Progenitor cell of endocrine pancreas (in vitro differentiated cells): ENCODE measurements at regions not wholly inside any gene's neighbourhood (a gene's known extent, or its start where the extent isn't known, plus 50 kb on each side); places are given as distances from the start of the nearest gene placed in this dataset.

Source experiments
- DNase-seq: peaks from one replicate; pipeline ENCODE4 v3.0.0; 2021; ENCODE audit warnings: low spot score; ENCODE audit not compliant: unreplicated experiment
- H3K27ac Mint-ChIP-seq: 2 replicates; pipeline ENCODE4 v1.8.0; 2021; ENCODE audit warnings: mild to moderate bottlenecking, moderate library complexity, mixed read lengths
- H3K27me3 Mint-ChIP-seq: 2 replicates; pipeline ENCODE4 v1.8.0; 2021; ENCODE audit warnings: mixed read lengths
- H3K36me3 Mint-ChIP-seq: 2 replicates; pipeline ENCODE4 v1.8.0; 2022; ENCODE audit warnings: mixed read lengths; ENCODE audit not compliant: insufficient read depth
- H3K4me1 Mint-ChIP-seq: 2 replicates; pipeline ENCODE4 v1.8.0; 2021; ENCODE audit warnings: low read depth, mixed read lengths
- H3K4me3 Mint-ChIP-seq: 2 replicates; pipeline ENCODE4 v1.8.0; 2021; ENCODE audit warnings: low read depth, mild to moderate bottlenecking, moderate library complexity, mixed read lengths
- H3K9me3 Mint-ChIP-seq: 2 replicates; pipeline ENCODE4 v1.8.0; 2021; ENCODE audit warnings: low read depth, mixed read lengths
- TF ChIP-seq, protein P1 (sequence below): fragments of 200-600 bp; sonication (generic); IDR thresholded peaks from one replicate; pipeline ENCODE4 v1.5.0; 2021; ENCODE audit warnings: antibody characterized with exemption, mild to moderate bottlenecking; ENCODE audit not compliant: unreplicated experiment

DNA sequence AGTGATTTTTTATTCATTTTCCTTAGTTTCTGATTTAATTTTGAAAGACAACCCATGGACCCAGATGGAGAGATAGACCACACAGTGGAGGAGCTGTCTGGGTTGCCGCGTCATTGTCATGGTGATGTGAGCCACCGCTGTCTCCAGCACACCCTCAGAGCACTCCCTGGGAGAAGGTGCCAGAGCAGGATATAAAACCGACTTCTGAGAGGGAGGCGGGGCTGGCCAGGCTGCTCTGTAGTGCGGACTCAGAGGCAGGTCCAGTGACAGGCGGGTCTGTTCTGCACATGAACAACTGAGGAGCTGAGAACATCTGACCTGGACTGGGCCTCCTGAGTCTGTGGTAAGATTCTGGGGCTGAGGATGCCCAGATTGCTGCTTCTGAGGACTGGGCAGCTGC lies 216.3 kb upstream of the NLRP1 start:
- no peak for DNase-seq
- TF ChIP-seq, protein P1, sequence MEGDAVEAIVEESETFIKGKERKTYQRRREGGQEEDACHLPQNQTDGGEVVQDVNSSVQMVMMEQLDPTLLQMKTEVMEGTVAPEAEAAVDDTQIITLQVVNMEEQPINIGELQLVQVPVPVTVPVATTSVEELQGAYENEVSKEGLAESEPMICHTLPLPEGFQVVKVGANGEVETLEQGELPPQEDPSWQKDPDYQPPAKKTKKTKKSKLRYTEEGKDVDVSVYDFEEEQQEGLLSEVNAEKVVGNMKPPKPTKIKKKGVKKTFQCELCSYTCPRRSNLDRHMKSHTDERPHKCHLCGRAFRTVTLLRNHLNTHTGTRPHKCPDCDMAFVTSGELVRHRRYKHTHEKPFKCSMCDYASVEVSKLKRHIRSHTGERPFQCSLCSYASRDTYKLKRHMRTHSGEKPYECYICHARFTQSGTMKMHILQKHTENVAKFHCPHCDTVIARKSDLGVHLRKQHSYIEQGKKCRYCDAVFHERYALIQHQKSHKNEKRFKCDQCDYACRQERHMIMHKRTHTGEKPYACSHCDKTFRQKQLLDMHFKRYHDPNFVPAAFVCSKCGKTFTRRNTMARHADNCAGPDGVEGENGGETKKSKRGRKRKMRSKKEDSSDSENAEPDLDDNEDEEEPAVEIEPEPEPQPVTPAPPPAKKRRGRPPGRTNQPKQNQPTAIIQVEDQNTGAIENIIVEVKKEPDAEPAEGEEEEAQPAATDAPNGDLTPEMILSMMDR: no peak

DNA sequence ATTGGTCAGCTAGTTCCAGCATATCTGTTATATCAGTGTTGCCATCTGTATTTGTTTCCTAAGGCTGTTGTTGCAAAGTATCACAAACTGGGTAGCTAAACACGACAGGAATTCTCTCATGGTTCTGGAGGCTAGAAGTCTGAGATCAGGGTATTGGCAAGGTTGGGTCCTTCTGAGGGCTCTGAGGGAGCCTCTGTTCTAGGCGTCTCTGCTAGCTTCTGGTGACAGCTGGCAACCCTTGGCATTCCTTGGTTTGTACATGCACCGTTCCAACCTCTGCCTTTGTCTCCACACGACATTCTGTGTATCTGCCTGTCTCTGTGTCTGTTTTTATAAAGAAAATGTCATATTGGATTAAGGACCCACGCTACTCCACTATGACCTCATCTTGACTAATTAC lies 219.9 kb upstream of the NLRP1 start:
- Mint-ChIP-seq H3K9me3 (no peaks in the 10 kb centered on the region), H3K4me1 (no peaks in the 10 kb centered on the region), H3K4me3 (no peak overlapping the region), H3K27ac (no peak overlapping the region), H3K27me3 (peaks cover 23% of the 10 kb centered on the region), H3K36me3 (no peaks in the 10 kb centered on the region)
- TF ChIP-seq, protein P1: no peak
- DNase-seq: no peak

More for the DNA sequence above, 216.3 kb upstream of the NLRP1 start:
- Mint-ChIP-seq H3K36me3 (no peaks in the 10 kb centered on the region), H3K27ac (no peak overlapping the region), H3K4me1 (no peaks in the 10 kb centered on the region), H3K9me3 (no peaks in the 10 kb centered on the region), H3K27me3 (peaks cover 50% of the 10 kb centered on the region), H3K4me3 (no peak overlapping the region)

DNA sequence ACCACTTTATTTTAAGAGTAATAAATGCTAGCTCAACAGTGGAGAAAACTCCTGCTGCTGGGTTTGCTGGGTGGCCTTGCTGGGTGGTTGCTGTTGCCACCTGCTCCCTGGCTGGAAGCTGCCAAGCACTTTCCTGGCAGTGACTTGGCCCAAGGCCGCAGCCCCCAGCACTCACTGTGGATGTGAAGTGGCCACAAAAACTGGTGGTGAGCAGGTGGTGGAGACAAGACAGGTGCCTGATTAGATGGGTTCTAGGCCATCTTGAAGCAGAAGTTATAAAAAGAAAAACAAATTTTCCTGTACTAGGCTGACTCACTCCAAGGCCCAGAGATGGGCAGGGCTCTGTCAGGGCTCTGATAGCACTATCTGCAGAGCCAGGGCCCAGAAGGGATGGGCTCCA lies 224.7 kb upstream of the NLRP1 start:
- Mint-ChIP-seq H3K36me3 (no peaks in the 10 kb centered on the region), H3K9me3 (peaks cover 16% of the 10 kb centered on the region), H3K4me1 (no peaks in the 10 kb centered on the region), H3K4me3 (no peak overlapping the region), H3K27ac (no peak overlapping the region), H3K27me3 (peaks cover 9% of the 10 kb centered on the region)
- no peak for DNase-seq
- TF ChIP-seq, protein P1: no peak

DNA sequence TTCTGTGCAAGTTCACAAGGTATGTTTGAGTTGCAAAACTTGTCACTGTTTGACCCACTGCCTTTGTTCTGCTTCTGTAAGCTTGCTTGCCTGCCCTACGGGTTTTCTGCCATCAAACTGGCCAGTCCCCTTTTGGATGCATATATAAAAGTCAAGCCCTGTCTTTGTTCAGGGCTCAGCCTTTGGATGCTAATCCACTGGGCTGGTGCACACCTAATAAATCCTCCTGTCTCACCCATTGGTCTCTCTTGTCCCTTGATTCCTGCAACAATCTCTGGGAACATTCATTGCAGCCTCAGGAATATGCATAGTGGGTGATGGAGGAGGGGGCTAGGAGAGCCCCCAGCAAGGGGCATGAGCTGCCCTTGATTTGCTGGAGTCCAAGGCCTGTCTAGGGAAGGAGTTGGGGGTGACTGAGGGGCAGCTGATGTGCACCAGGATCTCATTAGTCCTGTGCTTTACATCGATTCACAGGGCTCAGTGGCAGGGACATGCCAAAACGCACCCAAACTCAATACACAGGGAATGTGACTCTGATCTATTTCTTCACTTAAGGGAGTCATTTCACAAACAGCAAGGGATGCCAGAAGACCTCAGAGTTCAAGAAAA lies 225.4 kb upstream of the NLRP1 start:
- TF ChIP-seq, protein P1: no peak

DNA sequence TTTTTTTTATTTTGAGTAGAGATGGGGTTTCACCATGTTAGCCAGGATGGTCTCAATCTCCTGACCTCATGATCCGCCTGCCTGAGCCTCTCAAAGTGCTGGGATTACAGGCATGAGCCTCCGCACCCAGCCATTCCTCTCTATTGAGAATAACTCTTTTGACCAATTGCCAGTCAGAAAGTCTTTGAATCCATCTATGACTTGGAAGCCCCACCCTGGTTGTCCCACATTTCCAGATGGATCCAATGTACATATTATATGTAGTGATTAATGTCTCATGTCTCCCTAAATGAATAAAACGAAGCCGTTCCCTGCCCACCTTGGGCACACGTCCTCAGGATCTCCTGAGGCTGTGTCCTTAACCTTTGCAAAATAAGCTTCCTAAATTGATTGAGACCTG lies 228.3 kb upstream of the NLRP1 start:
- Mint-ChIP-seq H3K36me3 (no peaks in the 10 kb centered on the region), H3K4me3 (no peak overlapping the region), H3K27ac (no peak overlapping the region), H3K27me3 (peaks cover 9% of the 10 kb centered on the region), H3K4me1 (peaks cover 2% of the 10 kb centered on the region), H3K9me3 (peaks cover 16% of the 10 kb centered on the region)
- TF ChIP-seq, protein P1: no peak
- DNase-seq: no peak

More for the DNA sequence above, 225.4 kb upstream of the NLRP1 start:
- Mint-ChIP-seq H3K4me3 (no peak overlapping the region), H3K36me3 (no peaks in the 10 kb centered on the region), H3K4me1 (no peaks in the 10 kb centered on the region), H3K9me3 (peaks cover 16% of the 10 kb centered on the region), H3K27ac (no peak overlapping the region), H3K27me3 (peaks cover 9% of the 10 kb centered on the region)
- no peak for DNase-seq
